ENCODE measurements at regions not wholly inside any gene's neighbourhood (a gene's known extent, or its start where the extent isn't known, plus 50 kb on each side); places are given as distances from the start of the nearest gene placed in this dataset.

DNA sequence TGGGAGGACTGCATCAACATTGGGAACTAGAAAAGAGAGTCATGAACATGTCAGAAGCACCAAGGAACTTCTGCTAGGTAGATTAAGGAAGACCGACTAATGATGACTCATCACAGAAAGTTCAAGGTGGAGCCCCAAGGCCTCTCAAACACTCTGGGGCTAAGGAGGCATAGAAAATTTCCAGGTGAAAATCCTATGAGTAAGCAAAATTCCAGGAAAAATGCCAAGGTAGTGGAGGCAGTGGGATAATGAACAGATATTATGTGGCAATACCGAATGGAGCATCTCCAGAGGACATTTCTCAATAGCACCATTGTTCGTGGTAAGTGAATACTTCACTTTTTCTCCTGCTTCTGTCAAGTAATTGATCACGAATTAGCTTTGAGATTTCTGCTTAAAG, 336.5 kb downstream of the MZT1 start:
- TF ChIP-seq SPI1 (IDR thresholded peaks at IDR 0.05; ENCODE audit: borderline replicate concordance, low read depth) (no peak), POLR2AphosphoS5 (IDR thresholded peaks at IDR 0.05; ENCODE audit: low read depth) (no peak), REST (IDR thresholded peaks at IDR 0.05; ENCODE audit: insufficient replicate concordance, low read depth) (no peak), GABPA (IDR thresholded peaks at IDR 0.05; ENCODE audit: low read depth) (no peak)
- TF ChIP-seq, protein P1, sequence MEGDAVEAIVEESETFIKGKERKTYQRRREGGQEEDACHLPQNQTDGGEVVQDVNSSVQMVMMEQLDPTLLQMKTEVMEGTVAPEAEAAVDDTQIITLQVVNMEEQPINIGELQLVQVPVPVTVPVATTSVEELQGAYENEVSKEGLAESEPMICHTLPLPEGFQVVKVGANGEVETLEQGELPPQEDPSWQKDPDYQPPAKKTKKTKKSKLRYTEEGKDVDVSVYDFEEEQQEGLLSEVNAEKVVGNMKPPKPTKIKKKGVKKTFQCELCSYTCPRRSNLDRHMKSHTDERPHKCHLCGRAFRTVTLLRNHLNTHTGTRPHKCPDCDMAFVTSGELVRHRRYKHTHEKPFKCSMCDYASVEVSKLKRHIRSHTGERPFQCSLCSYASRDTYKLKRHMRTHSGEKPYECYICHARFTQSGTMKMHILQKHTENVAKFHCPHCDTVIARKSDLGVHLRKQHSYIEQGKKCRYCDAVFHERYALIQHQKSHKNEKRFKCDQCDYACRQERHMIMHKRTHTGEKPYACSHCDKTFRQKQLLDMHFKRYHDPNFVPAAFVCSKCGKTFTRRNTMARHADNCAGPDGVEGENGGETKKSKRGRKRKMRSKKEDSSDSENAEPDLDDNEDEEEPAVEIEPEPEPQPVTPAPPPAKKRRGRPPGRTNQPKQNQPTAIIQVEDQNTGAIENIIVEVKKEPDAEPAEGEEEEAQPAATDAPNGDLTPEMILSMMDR (IDR thresholded peaks at IDR 0.05; ENCODE audit: insufficient read depth, low read length): no peak
- Histone ChIP-seq H3K27ac (replicated peaks) (no peak overlapping the region), H3K27me3 (ENCODE audit: insufficient read depth, poor library complexity, severe bottlenecking) (no peaks in the 10 kb centered on the region), H3K4me3 (replicated peaks; ENCODE audit: insufficient read depth, low read length) (no peak overlapping the region)
- DNase-seq (ENCODE audit: low read depth in 1 of 2, low spot score in 1 of 2): no peak

DNA sequence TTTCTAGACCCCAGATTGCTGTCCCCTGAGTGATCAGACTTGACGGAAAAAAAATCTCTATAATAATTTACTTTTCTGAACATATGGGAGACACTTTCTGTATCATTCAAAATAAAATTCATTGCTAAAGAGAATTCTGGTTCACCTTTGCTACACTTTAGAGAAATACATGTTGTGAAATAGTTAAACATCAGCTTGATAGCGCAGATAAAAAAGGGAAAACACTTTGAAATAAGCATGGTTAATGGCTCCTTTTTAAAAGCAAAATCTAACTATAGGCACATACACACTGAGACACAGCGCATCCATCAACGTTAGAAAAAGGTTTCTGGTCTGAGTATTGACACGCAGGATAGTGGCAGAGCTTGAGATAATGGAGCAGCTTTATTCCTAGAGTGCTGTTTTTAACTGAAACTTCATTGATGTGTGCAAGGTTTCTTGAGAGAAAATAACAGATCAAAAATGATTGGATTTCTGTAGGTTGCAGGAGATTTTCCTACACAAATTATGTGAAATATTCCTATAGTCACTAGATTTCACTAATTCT, 341.2 kb downstream of the MZT1 start:
- DNase-seq (ENCODE audit: low read depth in 1 of 2, low spot score in 1 of 2): no peak
- no peak for TF ChIP-seq REST (IDR thresholded peaks at IDR 0.05; ENCODE audit: insufficient replicate concordance, low read depth)
- TF ChIP-seq, protein P1 (IDR thresholded peaks at IDR 0.05; ENCODE audit: insufficient read depth, low read length): no peak
- Histone ChIP-seq H3K4me3 (replicated peaks; ENCODE audit: insufficient read depth, low read length) (no peak overlapping the region), H3K27me3 (ENCODE audit: insufficient read depth, poor library complexity, severe bottlenecking) (no peaks in the 10 kb centered on the region), H3K27ac (replicated peaks) (no peak overlapping the region)

DNA sequence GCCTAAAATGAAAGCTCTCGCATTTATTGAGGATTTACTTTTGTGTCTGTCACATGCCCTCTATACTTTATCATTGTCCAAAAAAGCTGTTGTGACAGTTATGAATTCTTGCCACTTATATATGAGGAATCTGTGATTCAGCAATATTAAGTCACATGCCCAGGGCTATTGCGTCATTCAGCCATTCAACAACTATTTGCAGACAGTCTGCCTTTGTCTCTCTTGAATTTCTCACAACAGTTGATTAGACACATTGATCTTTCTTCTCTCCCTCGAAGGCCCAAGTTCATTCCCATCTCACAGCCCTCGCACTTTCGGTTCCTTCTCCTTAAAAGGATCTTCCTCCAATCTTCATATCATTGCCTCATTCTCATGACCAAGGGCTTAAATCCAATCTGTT, 342.6 kb downstream of the MZT1 start:
- H3K27me3 ChIP-seq (ENCODE audit: insufficient read depth, poor library complexity, severe bottlenecking): no peaks in the 10 kb centered on the region
- DNase-seq (ENCODE audit: low read depth in 1 of 2, low spot score in 1 of 2): peak; percentile 6 to 71
- TF ChIP-seq REST (IDR thresholded peaks at IDR 0.05; ENCODE audit: insufficient replicate concordance, low read depth) (no peak), GABPA (IDR thresholded peaks at IDR 0.05; ENCODE audit: low read depth) (no peak), POLR2AphosphoS5 (IDR thresholded peaks at IDR 0.05; ENCODE audit: low read depth) (no peak), SPI1 (IDR thresholded peaks at IDR 0.05; ENCODE audit: borderline replicate concordance, low read depth) (no peak)
- TF ChIP-seq, protein P1 (IDR thresholded peaks at IDR 0.05; ENCODE audit: insufficient read depth, low read length): no peak
- no peak overlapping the region for H3K4me3 ChIP-seq (replicated peaks; ENCODE audit: insufficient read depth, low read length)
- peak overlapping the region; percentile 34 for H3K27ac ChIP-seq (replicated peaks)
